Islet of Langerhans (tissue), 1 donor: ENCODE measurements at regions not wholly inside any gene's neighbourhood (a gene's known extent, or its start where the extent isn't known, plus 50 kb on each side); places are given as distances from the start of the nearest gene placed in this dataset.
"Not testable (repeated sequence)": the region's sequence is repeated elsewhere in the genome, so short reads cannot be mapped to it uniquely, and the experiment has no call there.

Experiments used
- FAIRE-seq: peaks from one replicate; lab custom pipeline; 2011; peaks lifted over from hg19 to GRCh38; lab: Jason Lieb, UNC

DNA sequence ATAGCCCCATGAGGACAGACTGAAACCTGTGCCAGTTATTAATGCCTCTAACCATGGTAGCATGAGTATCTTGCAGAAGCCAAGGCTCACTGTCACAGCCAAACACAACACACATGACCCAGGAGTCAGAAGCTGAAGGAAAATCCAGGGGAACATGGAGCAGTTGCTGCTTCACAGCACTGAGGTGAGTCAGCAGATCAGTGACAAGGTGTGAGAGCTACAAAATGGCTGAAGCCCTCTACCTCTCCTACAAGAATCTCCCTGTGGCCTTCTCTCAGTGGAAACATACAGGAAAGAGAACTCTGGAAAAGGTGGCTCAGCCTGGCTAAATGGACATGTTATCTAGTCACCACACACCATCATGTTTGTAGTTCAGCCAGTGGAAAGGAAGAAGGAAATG lies 93.5 kb downstream of the NAB1 start:
- FAIRE-seq = no peak

DNA sequence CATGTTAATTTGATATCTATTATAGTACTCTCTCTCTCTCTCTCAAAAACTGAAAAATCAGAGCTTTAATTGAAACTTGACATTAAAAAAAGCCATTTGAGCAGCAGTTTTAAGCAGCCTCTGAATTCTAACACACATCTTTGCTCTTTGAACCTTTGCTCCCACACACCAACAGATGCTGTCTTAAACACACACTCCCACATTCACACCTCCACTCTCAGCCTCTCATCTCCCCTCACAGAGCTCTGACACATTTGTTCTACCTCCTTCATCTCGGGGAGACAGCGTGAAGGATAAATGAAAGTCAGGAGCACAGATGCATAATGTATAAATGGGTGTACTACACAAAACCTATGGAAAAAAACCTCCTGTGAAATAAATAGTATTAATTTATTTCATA lies 95.2 kb downstream of the NAB1 start:
- no peak for FAIRE-seq

GRCh38 chr2:190746971-190747761 lies 98.3 kb downstream of the NAB1 start:
- no peak for FAIRE-seq

- FAIRE-seq = no peak
These were observed 100.1 kb downstream of the NAB1 start for GRCh38 chr2:190748966-190749365.

GRCh38 chr2:190755772-190756415 lies 107.0 kb downstream of the NAB1 start:
- no peak for FAIRE-seq

DNA sequence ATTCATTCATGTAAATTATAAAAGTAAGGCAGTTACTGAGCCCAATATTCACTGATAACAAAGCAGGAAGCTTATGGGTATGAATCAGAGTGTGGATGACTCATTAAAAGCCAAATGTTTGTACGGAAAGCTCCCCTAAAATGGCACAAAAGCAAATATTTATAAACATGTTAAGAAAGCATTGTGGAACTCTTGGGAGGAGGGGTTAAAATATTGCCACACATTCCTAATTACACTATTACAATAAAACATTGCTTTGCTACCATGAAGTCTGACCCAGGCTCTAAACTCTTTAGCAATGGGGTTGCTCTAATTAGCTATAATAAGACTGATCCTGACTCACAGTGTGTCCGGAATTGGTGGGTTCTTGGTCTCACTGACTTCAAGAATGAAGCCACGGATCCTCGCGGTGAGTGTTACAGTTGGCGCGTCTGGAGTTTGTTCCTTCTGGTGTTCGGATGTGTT lies 110.9 kb downstream of the NAB1 start:
- FAIRE-seq = no peak

DNA sequence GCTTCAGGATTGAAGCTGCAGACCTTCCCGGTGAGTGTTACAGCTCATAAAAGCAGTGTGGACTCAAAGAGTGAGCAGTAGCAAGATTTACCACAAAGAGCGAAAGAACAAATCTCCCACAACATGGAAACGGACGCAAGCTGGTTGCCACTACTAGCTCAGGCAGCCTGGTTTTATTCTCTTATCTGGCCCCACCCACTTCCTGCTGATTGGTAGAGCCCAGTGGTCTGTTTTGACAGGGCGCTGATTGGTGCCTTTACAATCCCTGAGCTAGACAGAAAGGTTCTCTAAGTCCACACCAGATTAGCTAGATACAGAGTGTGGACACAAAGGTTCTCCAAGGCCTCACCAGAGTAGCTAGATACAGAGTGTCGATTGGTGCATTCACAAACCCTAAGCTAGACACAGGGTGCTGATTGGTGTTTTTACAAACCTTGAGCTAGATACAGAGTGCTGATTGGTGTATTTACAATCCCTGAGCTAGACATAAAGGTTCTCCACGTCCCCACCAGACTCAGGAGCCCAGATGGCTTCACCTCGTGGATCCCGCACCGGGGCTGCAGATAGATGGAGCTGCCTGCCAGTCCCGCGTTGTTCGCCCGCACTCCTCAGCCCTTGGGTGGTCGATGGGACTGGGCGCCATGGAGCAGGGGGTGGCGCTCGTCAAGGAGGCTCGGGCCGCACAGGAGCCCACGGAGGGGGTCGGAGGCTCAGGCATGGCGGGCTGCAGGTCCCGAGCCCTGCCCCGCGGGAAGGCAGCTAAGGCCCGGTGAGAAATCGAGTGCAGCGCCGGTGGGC lies 111.7 kb downstream of the NAB1 start:
- FAIRE-seq = not testable (repeated sequence)

DNA sequence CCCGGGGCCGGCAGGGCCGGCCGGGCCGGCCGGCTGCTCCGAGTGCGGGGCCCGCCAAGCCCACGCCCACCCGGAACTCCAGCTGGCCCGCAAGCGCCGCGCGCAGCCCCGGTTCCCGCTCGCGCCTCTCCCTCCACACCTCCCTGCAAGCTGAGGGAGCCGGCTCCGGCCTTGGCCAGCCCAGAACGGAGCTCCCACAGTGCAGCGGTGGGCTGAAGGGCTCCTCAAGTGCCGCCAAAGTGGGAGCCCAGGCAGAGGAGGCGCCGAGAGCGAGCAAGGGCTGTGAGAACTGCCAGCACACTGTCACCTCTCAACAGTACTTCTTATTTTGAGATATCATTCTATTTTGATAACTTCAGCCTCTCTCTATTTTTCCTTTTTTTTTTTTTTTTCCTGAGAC lies 112.3 kb downstream of the NAB1 start:
- FAIRE-seq = not testable (repeated sequence)

- FAIRE-seq = no peak
These were observed 113.7 kb downstream of the NAB1 start for GRCh38 chr2:190762566-190762965.

GRCh38 chr2:190763100-190763499 lies 114.2 kb downstream of the NAB1 start:
- FAIRE-seq = no peak

DNA sequence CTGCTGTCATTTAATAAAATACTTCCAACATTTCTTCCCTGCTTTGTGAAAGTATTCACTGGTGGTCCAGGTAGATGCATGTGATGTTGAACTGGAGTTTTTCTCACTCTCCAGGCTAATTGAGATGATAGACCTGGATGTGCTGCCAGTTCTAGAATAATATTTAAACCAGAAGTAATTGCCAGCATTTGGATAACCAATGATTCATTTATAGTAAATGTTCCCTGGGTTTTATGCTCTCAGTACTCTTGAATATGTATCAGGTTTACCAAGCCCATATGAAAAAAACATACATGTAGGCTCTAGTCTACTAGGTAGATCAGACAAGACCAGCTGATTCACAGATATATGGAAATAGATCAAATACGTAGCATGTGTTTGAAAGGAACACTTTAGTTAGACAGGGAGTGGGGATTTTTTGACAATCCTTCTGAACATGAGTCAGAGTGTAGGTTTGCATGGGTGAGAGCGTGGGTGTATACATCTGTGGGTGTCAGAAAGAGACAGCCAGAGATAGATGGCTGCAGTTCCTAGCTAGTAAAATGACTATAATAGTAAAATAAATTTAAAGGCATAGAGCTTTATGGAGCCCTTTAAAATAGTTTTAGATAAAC lies 115.1 kb downstream of the NAB1 start:
- FAIRE-seq = no peak

- FAIRE-seq = no peak
These were observed 115.0 kb upstream of the GLS start for GRCh38 chr2:190765386-190766173.

DNA sequence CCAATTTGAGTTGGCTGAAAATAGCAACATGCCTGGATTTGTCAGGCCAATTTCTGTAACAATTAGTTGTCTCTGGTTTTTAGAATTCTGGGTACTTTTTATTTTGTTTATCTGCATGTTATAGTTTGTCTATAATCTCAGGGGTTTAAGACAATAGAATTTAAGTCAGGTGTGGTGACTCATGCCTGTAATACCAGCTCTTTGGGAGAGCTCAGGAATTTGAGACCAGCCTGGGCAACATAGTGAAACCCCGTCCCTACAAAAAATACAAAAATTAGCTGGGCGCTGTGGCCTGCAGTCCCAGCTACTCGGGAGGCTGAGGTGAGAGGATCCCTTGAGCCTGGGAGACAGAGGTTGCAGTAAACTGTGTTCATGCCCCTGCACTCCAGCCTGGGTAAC lies 114.4 kb upstream of the GLS start:
- no peak for FAIRE-seq

DNA sequence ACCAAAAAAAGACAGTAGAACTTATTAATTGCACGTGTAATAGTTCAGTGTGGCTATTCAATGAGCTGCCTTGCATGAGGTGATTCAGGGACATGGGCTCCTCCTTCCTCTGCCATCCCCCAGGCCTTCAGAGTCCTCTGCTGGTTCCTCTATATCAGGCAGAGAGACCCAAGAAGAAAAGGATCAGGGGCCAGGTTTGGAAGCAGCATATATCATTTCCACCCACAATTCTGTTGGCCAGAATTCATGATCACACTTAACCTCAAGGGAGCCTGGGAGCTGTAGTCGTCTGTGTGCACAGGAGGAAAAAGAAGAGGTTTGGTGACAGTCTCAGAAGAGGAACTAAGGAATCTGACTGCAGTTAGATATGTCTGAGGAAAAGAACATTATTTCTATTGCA lies 114.0 kb upstream of the GLS start:
- FAIRE-seq = no peak

DNA sequence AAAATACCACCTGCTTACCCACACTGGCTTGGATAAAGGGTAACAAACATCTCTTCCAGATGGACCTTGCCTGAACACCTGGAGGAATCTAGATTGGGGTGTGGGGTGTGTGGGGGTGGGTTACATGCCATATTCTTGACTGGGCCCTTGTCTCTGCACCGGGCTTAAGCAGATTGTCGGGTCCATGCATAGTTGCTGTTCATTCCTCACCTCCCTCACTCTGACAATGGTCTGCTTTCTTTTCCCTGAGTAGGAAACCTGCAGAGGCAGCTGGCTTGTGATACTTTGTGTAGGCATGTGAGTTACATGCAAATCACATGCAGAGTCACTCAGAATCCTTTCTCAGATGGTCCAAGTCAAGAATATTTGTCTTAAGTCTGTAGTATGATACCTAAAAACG lies 112.8 kb upstream of the GLS start:
- FAIRE-seq = no peak

DNA sequence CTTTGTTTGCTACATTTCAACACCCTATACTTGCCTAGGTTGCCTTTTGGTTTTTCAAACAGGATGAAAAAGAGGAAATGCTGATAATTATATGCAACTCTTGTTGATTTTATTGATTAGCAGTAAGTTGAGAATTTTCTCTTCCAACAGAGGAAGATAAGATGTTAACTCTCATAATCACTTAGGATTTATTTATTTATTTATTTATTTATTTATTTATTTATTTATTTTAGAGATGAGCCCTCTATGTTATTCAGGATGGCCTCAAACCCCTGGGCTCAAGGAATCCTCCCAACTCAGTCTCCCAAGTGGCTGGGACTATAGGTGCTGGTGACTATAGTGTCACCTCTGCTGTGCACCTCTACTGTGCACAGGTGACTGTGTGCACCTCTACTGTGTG lies 111.4 kb upstream of the GLS start:
- FAIRE-seq = no peak

- no peak for FAIRE-seq
These were observed 108.9 kb upstream of the GLS start for GRCh38 chr2:190771726-190772125.

- no peak for FAIRE-seq
These were observed 100.0 kb upstream of the GLS start for GRCh38 chr2:190780594-190780993.

- peak; percentile 95 for FAIRE-seq
These were observed 98.9 kb upstream of the GLS start for GRCh38 chr2:190781604-190782198.

DNA sequence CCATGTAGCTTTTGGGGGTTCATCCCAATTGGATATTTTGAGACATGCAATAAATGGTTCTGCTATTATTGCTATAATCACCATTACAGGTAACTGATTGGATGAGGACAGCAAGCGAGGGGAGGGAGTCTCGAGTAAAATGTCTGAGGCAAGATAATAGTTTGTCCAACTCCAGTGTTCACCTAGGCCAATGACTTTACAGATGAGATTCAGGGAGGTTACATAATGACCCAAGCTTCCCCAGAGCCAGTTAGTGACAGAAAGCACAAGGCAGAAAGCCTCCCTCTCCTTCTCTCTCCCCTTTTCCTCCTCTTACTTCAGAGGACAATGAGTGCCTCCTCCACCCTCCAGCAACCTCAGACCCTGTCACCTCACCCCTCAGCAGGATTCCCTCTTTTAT lies 98.4 kb upstream of the GLS start:
- FAIRE-seq = no peak

GRCh38 chr2:190783513-190784263 lies 96.9 kb upstream of the GLS start:
- FAIRE-seq = no peak
